BE2C (cell line): ENCODE measurements at regions not wholly inside any gene's neighbourhood (a gene's known extent, or its start where the extent isn't known, plus 50 kb on each side); places are given as distances from the start of the nearest gene placed in this dataset.
"Not testable (repeated sequence)": the region's sequence is repeated elsewhere in the genome, so short reads cannot be mapped to it uniquely, and the experiment has no call there.

Experiments used
- DNase-seq: peaks from one replicate; pipeline ENCODE4 v3.0.0-alpha.2; 2020
- H3K27me3 ChIP-seq: fragments of 250-450 bp; sonication (Bioruptor Pico); 2 replicates; pipeline ENCODE4 v1.5.1; 2020; ENCODE audit warnings: mild to moderate bottlenecking
- H3K36me3 ChIP-seq: fragments of 250-450 bp; sonication (Bioruptor Pico); 2 replicates; pipeline ENCODE4 v1.5.1; 2020; ENCODE audit warnings: mild to moderate bottlenecking
- H3K4me1 ChIP-seq: fragments of 250-450 bp; sonication (Bioruptor Pico); 2 replicates; pipeline ENCODE4 v1.5.1; 2020
- H3K4me3 ChIP-seq: 2 replicates; pipeline ENCODE4 v1.5.1; 2011; ENCODE audit warnings: low read depth, low read length
- H3K9me3 ChIP-seq: fragments of 250-450 bp; sonication (Bioruptor Pico); 2 replicates; pipeline ENCODE4 v1.5.1; 2020
- TF ChIP-seq, protein P1 (sequence below): IDR thresholded peaks from 2 replicates; pipeline ENCODE4 v1.5.1; 2012; ENCODE audit warnings: mild to moderate bottlenecking, low read depth, low read length

DNA sequence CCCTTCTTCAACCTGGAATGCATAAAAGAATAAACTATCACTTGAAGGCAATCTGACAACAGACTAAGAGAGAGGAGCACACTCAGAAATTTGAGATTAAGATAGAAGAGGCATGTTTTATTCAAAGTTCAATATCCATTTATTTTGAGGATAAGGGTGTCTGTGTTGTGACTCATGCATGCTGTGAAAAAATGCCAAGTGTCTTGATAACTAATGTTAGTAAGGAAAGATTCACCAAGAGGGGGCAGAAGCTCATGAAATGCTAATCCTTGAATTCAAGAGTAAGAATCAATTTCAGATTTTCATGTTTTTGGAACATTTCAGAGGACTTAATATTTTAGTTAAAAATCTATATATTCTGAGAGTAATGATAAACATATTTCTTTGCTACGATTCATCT, 94.0 kb downstream of the IFI44 start:
- Histone ChIP-seq H3K4me1 (no peaks in the 10 kb centered on the region), H3K27me3 (no peaks in the 10 kb centered on the region), H3K36me3 (no peaks in the 10 kb centered on the region), H3K4me3 (no peak overlapping the region), H3K9me3 (no peaks in the 10 kb centered on the region)
- DNase-seq = no peak
- TF ChIP-seq, protein P1, sequence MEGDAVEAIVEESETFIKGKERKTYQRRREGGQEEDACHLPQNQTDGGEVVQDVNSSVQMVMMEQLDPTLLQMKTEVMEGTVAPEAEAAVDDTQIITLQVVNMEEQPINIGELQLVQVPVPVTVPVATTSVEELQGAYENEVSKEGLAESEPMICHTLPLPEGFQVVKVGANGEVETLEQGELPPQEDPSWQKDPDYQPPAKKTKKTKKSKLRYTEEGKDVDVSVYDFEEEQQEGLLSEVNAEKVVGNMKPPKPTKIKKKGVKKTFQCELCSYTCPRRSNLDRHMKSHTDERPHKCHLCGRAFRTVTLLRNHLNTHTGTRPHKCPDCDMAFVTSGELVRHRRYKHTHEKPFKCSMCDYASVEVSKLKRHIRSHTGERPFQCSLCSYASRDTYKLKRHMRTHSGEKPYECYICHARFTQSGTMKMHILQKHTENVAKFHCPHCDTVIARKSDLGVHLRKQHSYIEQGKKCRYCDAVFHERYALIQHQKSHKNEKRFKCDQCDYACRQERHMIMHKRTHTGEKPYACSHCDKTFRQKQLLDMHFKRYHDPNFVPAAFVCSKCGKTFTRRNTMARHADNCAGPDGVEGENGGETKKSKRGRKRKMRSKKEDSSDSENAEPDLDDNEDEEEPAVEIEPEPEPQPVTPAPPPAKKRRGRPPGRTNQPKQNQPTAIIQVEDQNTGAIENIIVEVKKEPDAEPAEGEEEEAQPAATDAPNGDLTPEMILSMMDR = no peak

GRCh38 chr1:78745111-78745510, 95.5 kb downstream of the IFI44 start:
- Histone ChIP-seq H3K27me3 (no peaks in the 10 kb centered on the region), H3K36me3 (no peaks in the 10 kb centered on the region), H3K4me3 (no peak overlapping the region), H3K4me1 (no peaks in the 10 kb centered on the region), H3K9me3 (no peaks in the 10 kb centered on the region)
- no peak for DNase-seq
- TF ChIP-seq, protein P1 = no peak

DNA sequence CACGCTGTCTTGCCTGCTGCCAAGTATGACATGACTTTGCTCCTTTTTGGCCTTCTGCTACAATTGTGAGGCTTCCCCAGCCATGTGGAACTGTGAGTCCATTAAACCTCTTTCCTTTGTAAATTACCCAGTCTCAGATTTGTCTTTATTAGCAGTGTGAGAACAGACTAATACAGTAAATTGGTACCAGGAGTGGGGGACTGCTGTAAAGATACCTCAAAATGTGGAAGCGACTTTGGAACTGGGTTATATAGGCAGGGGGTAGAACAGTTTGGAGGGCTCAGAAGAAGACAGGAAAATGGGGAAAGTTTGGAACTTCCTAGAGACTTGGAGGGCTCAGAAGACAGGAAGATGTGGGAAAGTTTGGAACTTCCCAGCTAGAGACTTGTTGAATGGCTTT, 104.0 kb downstream of the IFI44 start:
- H3K9me3 ChIP-seq, H3K4me1 ChIP-seq, DNase-seq, H3K27me3 ChIP-seq, H3K36me3 ChIP-seq, H3K4me3 ChIP-seq: not testable (repeated sequence)

DNA sequence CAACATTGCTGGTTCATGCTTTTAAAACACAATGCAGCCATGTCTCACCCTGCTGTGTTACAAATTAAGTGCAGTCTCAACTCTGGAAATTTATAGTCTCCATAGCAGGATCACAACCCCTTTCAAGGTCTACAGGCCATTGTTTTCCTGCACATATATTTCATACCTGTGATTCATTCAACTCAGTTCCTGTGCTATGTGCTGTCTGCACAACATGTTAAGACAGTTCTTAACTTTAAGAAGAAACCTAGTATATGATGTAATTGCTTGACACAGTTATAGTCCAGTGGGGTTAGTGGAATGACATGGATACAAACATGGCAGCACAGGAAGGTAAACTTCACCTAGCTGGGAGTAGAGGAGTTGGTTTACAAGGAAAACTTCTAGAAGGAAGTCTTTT, 106.4 kb downstream of the IFI44 start:
- Histone ChIP-seq H3K4me1 (no peaks in the 10 kb centered on the region), H3K9me3 (no peaks in the 10 kb centered on the region), H3K36me3 (no peaks in the 10 kb centered on the region), H3K27me3 (no peaks in the 10 kb centered on the region), H3K4me3 (no peak overlapping the region)
- DNase-seq = no peak
- TF ChIP-seq, protein P1 = no peak

DNA sequence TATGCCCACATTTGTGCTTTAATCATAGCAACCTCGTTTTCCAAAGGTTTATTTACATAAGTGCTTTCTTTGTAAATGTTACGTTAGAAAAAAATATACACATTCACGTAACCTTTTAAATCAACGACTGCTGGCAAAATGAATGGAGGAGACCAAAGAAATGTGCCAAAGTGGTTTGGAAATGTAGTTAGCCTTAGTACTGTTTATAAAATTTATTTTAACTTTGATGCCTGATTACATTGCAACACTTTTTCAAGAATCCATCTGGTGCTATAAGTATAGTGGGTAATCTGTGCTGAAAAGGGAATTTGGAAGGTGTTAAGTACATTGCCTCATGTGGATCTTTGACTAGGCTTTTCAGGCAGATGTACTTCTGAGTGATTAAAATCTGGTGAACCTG, 108.9 kb downstream of the IFI44 start:
- no peaks in the 10 kb centered on the region for H3K27me3 ChIP-seq
- H3K4me1 ChIP-seq = no peaks in the 10 kb centered on the region
- TF ChIP-seq, protein P1 = no peak
- no peak overlapping the region for H3K4me3 ChIP-seq
- no peaks in the 10 kb centered on the region for H3K36me3 ChIP-seq
- H3K9me3 ChIP-seq = no peaks in the 10 kb centered on the region
- DNase-seq = no peak

DNA sequence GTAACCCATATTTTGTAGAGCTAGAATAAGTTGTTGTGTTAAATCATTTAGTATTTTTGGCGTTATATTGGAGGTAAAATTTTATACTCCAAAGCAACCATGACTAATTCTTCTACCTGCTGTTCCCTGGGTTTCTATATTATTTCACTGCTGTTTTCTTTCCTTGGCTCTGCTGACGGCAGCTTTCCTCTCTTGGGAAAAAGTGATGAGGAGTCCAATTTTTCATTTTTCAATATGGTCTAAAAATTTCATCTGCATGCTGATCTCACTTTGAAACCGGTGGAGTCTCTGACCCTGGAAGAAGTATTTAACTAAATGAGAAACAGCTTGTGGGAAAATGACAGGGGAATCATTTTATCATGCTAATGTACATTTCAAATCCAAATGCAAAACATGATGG, 110.2 kb downstream of the IFI44 start:
- H3K36me3 ChIP-seq = no peaks in the 10 kb centered on the region
- H3K9me3 ChIP-seq = no peaks in the 10 kb centered on the region
- DNase-seq = no peak
- TF ChIP-seq, protein P1 = no peak
- H3K4me1 ChIP-seq = no peaks in the 10 kb centered on the region
- H3K4me3 ChIP-seq = no peak overlapping the region
- H3K27me3 ChIP-seq = no peaks in the 10 kb centered on the region

- no peak for DNase-seq
Measured at GRCh38 chr1:78760858-78761257, 111.2 kb downstream of the IFI44 start.

More at GRCh38 chr1:78760858-78761257, 111.2 kb downstream of the IFI44 start:
- TF ChIP-seq, protein P1 = no peak
- Histone ChIP-seq H3K36me3 (no peaks in the 10 kb centered on the region), H3K27me3 (no peaks in the 10 kb centered on the region), H3K9me3 (no peaks in the 10 kb centered on the region), H3K4me3 (no peak overlapping the region), H3K4me1 (no peaks in the 10 kb centered on the region)
